A549 (cell line): ENCODE measurements at regions not wholly inside any gene's neighbourhood (a gene's known extent, or its start where the extent isn't known, plus 50 kb on each side); places are given as distances from the start of the nearest gene placed in this dataset.

Experiments
- ATAC-seq, 2 experiments: fragments of 200-7000 bp in 1 of 2; fragments of >200 bp in 1 of 2; cut with Nextera tagmentation in 1 of 2; cut with Tn5 transposase in 1 of 2; 3 replicates each; pipeline versions ENCODE4 v1.8.0 to v1.9.1; 2018 to 2020; ENCODE audit warnings: mild to moderate bottlenecking in 1 of 2, moderate library complexity in 1 of 2
- CTCF ChIA-PET: fragments of 300-600 bp; sonication (Branson Sonifier 250); formaldehyde crosslinking; extraction: SDS; loops from one replicate; lab custom pipeline; 2021; ENCODE audit warnings: antibody characterized with exemption, inconsistent platforms; lab: Yijun Ruan, JAX
- POLR2A ChIA-PET: fragments of 350-600 bp; formaldehyde crosslinking; extraction: SDS; loops from one replicate; lab custom pipeline; 2021; ENCODE audit warnings: antibody characterized with exemption, inconsistent platforms; lab: Yijun Ruan, JAX
- DNase-seq, 2 experiments: peaks; one replicate each; pipeline versions ENCODE4 v3.0.0 to v3.0.0-alpha.2; 2011 to 2016; ENCODE audit warnings: low read depth in 1 of 2, low spot score in 1 of 2
- FAIRE-seq: peaks from 2 replicates; lab custom pipeline; 2011; peaks lifted over from hg19 to GRCh38; lab: Jason Lieb, UNC
- H3K27ac ChIP-seq, 2 experiments: fragments of >200 bp; sonication (Bioruptor Twin); formaldehyde crosslinking; 3 replicates each; pipeline ENCODE4 v1.5.1; 2016 to 2017
- H3K4me1 ChIP-seq: fragments of >200 bp; sonication (Bioruptor Twin); formaldehyde crosslinking; 3 replicates; pipeline ENCODE4 v1.6.1; 2016
- H3K4me2 ChIP-seq: fragments of >200 bp; sonication (Bioruptor Twin); formaldehyde crosslinking; 3 replicates; pipeline ENCODE4 v1.6.1; 2016
- H3K4me3 ChIP-seq: fragments of >200 bp; sonication (Bioruptor Twin); formaldehyde crosslinking; 3 replicates; pipeline ENCODE4 v1.5.1; 2016
- H3K9me3 ChIP-seq: fragments of >200 bp; sonication (Bioruptor Twin); formaldehyde crosslinking; 3 replicates; pipeline ENCODE4 v1.6.1; 2016
- BHLHE40 ChIP-seq: IDR thresholded peaks from 2 replicates; pipeline ENCODE4 v1.6.1; 2012; ENCODE audit warnings: low read depth, low read length, inconsistent platforms
- CBX8 ChIP-seq: fragments of 200-600 bp; sonication (generic); IDR thresholded peaks from 2 replicates; pipeline ENCODE4 v1.6.1; 2016
- CEBPB ChIP-seq, 2 experiments: fragments of >200 bp in 1 of 2; sonication (Bioruptor Twin) in 1 of 2; formaldehyde crosslinking in 1 of 2; IDR thresholded peaks; 2 replicates each; pipeline ENCODE4 v1.6.1; 2012 to 2016
- CHD2 ChIP-seq: fragments of 150-350 bp; IDR thresholded peaks from 2 replicates; pipeline ENCODE4 v1.6.1; 2014; ENCODE audit warnings: low read length; ENCODE audit not compliant: partially characterized antibody
- EHMT2 ChIP-seq: fragments of 200-600 bp; sonication (generic); IDR thresholded peaks from 2 replicates; pipeline ENCODE4 v1.6.1; 2016; ENCODE audit warnings: antibody characterized with exemption, low read depth, mild to moderate bottlenecking, moderate library complexity
- ESRRA ChIP-seq: fragments of 150-350 bp; IDR thresholded peaks from 2 replicates; pipeline ENCODE4 v1.6.1; 2014; ENCODE audit warnings: mild to moderate bottlenecking, low read length, borderline replicate concordance
- FOSL2 ChIP-seq, 2 experiments: fragments of 450-650 bp in 1 of 2; fragments of >200 bp in 1 of 2; sonication (Bioruptor Twin) in 1 of 2; formaldehyde crosslinking; IDR thresholded peaks; 2 replicates each; pipeline versions ENCODE4 v1.5.0 to v1.6.1; 2016 to 2020; ENCODE audit warnings: mild to moderate bottlenecking in 1 of 2, moderate library complexity in 1 of 2
- FOXS1 ChIP-seq: fragments of 250-450 bp; sonication (Bioruptor Pico); IDR thresholded peaks from 2 replicates; pipeline ENCODE4 v1.5.0; 2020; ENCODE audit warnings: mild to moderate bottlenecking, moderate library complexity
- HEYL ChIP-seq: fragments of 250-450 bp; sonication (Bioruptor Pico); IDR thresholded peaks from 2 replicates; pipeline ENCODE4 v1.8.0; 2021; ENCODE audit warnings: mild to moderate bottlenecking, moderate library complexity
- JUN ChIP-seq, 2 experiments: fragments of >200 bp; sonication (Bioruptor Twin); formaldehyde crosslinking; IDR thresholded peaks; 2 replicates in 1 of 2; 3 replicates in 1 of 2; pipeline ENCODE4 v1.6.1; 2016 to 2017
- MAFK ChIP-seq: fragments of 450-650 bp; IDR thresholded peaks from 2 replicates; pipeline ENCODE4 v1.6.1; 2014; ENCODE audit not compliant: partially characterized antibody
- MYC ChIP-seq: IDR thresholded peaks from 2 replicates; pipeline ENCODE4 v1.6.1; 2012; ENCODE audit warnings: mild to moderate bottlenecking, inconsistent platforms, low read length, improper control_type of control experiment, borderline replicate concordance
- NFE2L2 ChIP-seq: fragments of 150-350 bp; conservative IDR thresholded peaks from 2 replicates; pipeline ENCODE4 v1.6.1; 2014; ENCODE audit warnings: low read length
- RARB ChIP-seq: fragments of 250-450 bp; sonication (Bioruptor Pico); IDR thresholded peaks from 2 replicates; pipeline ENCODE4 v1.8.0; 2021; ENCODE audit warnings: mild to moderate bottlenecking, moderate library complexity
- REST ChIP-seq: fragments of 200-600 bp; sonication (generic); IDR thresholded peaks from 2 replicates; pipeline ENCODE4 v1.6.1; 2016; ENCODE audit warnings: antibody characterized with exemption, mild to moderate bottlenecking, moderate library complexity
- RNF2 ChIP-seq: fragments of 200-600 bp; sonication (generic); IDR thresholded peaks from 2 replicates; pipeline ENCODE4 v1.6.1; 2016; ENCODE audit warnings: low read depth, mild to moderate bottlenecking, antibody characterized with exemption, moderate library complexity, borderline replicate concordance
- ZC3H11A ChIP-seq: fragments of 450-650 bp; IDR thresholded peaks from 2 replicates; pipeline ENCODE4 v1.6.1; 2014; ENCODE audit warnings: antibody characterized with exemption, mild to moderate bottlenecking
- ZFP36 ChIP-seq: fragments of 450-650 bp; IDR thresholded peaks from 2 replicates; pipeline ENCODE4 v1.6.1; 2014; ENCODE audit warnings: borderline replicate concordance; ENCODE audit not compliant: partially characterized antibody
- WGBS: methylation state at CpG from one replicate; pipeline ENCODE4 v1.1.6; 2017; ENCODE audit errors: missing lambda C conversion rate; 5-methylcytosine and 5-hydroxymethylcytosine counted together
- TF ChIP-seq, protein P1 (sequence below): fragments of 450-650 bp; IDR thresholded peaks from 2 replicates; pipeline ENCODE4 v1.6.1; 2014; ENCODE audit warnings: antibody characterized with exemption

DNA sequence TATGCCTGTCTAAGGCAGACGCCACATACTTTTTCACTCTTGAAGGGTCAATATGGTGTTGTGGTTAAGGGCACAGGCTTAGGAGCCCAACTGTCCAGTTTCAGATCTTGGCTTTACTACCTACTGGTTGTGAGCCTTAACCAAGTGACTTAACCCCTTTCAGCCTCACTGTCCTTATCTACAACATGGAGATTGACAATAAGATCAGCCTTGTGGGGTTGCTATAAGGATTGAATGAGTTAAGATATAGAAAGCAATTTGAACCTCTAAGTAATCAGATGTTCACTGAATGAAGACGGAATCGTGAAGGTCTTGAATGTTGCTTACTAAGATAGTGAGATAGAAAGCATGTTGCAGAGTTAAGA lies 121.3 kb upstream of the JUN start:
- H3K4me3 ChIP-seq = no peak overlapping the region
- ChIA-PET CTCF (no interaction called here), POLR2A (interaction anchor here (1.6 kb wide), 1 partner anchor 121 kb away, joined by 5 read pairs; the partner anchor contains the start of gene JUN)
- no peaks in the 10 kb centered on the region for H3K9me3 ChIP-seq
- H3K4me1 ChIP-seq = peaks cover 42% of the 10 kb centered on the region
- WGBS = 95% methylated on average over 3 of the region's 3 CpGs
- no peak overlapping the region for H3K4me2 ChIP-seq
- ATAC-seq (no peak), DNase-seq (no peak), FAIRE-seq (no peak)
- peak overlapping the region; percentile 86 to 98; a peak in 5 of 6 replicates for H3K27ac ChIP-seq
- TF ChIP-seq HEYL (CRISPR knock-in tag) = no peak
- TF ChIP-seq BHLHE40 = no peak
- TF ChIP-seq MYC = no peak
- no peak for TF ChIP-seq ZC3H11A
- TF ChIP-seq FOXS1 (CRISPR knock-in tag) = no peak
- TF ChIP-seq, protein P1, sequence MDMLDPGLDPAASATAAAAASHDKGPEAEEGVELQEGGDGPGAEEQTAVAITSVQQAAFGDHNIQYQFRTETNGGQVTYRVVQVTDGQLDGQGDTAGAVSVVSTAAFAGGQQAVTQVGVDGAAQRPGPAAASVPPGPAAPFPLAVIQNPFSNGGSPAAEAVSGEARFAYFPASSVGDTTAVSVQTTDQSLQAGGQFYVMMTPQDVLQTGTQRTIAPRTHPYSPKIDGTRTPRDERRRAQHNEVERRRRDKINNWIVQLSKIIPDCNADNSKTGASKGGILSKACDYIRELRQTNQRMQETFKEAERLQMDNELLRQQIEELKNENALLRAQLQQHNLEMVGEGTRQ = no peak
- TF ChIP-seq FOSL2 (IDR thresholded peaks at IDR 0.05) = no peak
- no peak for TF ChIP-seq FOSL2 (CRISPR knock-in tag; IDR thresholded peaks at IDR 0.05)
- no peak for TF ChIP-seq CEBPB (IDR thresholded peaks at IDR 0.05)
- TF ChIP-seq MAFK = no peak
- TF ChIP-seq RARB (CRISPR knock-in tag) = no peak
- no peak for TF ChIP-seq RNF2
- TF ChIP-seq NFE2L2 = no peak
- TF ChIP-seq REST = no peak
- TF ChIP-seq CBX8 = no peak
- no peak for TF ChIP-seq ZFP36
- TF ChIP-seq ESRRA = no peak
- TF ChIP-seq CHD2 = no peak

DNA sequence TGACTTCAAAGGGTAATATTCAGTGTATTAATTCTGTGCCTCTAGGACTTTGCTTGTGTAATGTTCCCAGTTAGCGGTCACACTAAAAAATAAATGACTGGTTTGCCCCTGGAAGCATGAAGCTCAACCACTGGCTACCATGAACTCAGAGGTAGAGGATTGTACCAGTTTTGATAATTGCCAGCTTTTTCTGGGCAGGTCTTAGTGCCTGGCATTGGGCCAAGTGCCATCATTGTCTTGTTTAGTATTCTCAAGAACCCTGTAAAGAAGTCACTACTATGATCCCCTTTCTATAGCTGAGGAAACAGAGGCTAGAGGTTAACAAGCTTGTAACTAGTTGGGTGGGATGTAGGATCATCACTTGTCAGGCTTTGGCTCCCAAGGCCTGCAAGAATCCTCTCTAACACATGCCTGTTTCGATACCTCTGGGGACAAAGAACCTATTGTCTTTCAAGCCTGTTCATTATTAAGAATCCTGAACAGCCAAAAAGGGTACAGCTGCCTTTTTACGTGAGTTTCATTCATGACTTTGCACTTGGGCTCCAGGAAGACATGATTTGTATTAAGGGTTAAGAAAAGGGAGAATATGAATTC lies 121.9 kb upstream of the JUN start:
- no peak for ATAC-seq
- TF ChIP-seq REST (no peak), EHMT2 (no peak), JUN (IDR thresholded peaks at IDR 0.05) (no peak)
- ChIA-PET POLR2A (interaction anchor here (0.8 to 1.6 kb wide), 2 partner anchors 57 to 122 kb away, joined by 4 to 5 read pairs; partner anchors contain the start of gene JUN), CTCF (interaction anchor here (0.6 kb wide), 1 partner anchor 847 kb away, joined by 3 read pairs; no protein-coding TSS in a partner anchor)
- Histone ChIP-seq H3K4me3 (no peak overlapping the region), H3K27ac (peak overlapping the region in 1 of 2 experiments; percentile 98; a peak in 3 of 6 replicates), H3K4me2 (no peak overlapping the region), H3K9me3 (no peaks in the 10 kb centered on the region), H3K4me1 (peaks cover 41% of the 10 kb centered on the region)
- no peak for FAIRE-seq
- 95% methylated on average over 3 of the region's 3 CpGs for WGBS
- DNase-seq = no peak
